CD4-positive, alpha-beta T cell treated with Interleukin-15 for 4 hours (primary cell): ENCODE measurements at regions not wholly inside any gene's neighbourhood (a gene's known extent, or its start where the extent isn't known, plus 50 kb on each side); places are given as distances from the start of the nearest gene placed in this dataset.
"Not testable (repeated sequence)": the region's sequence is repeated elsewhere in the genome, so short reads cannot be mapped to it uniquely, and the experiment has no call there.

Experiments
- DNase-seq: peaks from one replicate; pipeline ENCODE4 v3.0.0-alpha.2; 2020; ENCODE audit warnings: low spot score

GRCh38 chr22:47351836-47352579, 589.6 kb downstream of the TBC1D22A start:
- DNase-seq = no peak

- not testable (repeated sequence) for DNase-seq
Observed at GRCh38 chr22:47346287-47346686, 583.8 kb downstream of the TBC1D22A start.

GRCh38 chr22:47345025-47345424, 582.6 kb downstream of the TBC1D22A start:
- DNase-seq = no peak

- DNase-seq = no peak
Observed at GRCh38 chr22:47344414-47344813, 582.0 kb downstream of the TBC1D22A start.

- no peak for DNase-seq
Observed at GRCh38 chr22:47343611-47344010, 581.2 kb downstream of the TBC1D22A start.

GRCh38 chr22:47342446-47342845, 580.0 kb downstream of the TBC1D22A start:
- no peak for DNase-seq

- no peak for DNase-seq
Observed at GRCh38 chr22:47341464-47341863, 579.0 kb downstream of the TBC1D22A start.

- DNase-seq = no peak
Observed at GRCh38 chr22:47340851-47341436, 578.5 kb downstream of the TBC1D22A start.

GRCh38 chr22:47337161-47337621, 574.7 kb downstream of the TBC1D22A start:
- DNase-seq = no peak

GRCh38 chr22:47335958-47336357, 573.5 kb downstream of the TBC1D22A start:
- no peak for DNase-seq

GRCh38 chr22:47335460-47335859, 573.0 kb downstream of the TBC1D22A start:
- no peak for DNase-seq

- DNase-seq = no peak
Observed at GRCh38 chr22:47334601-47335000, 572.2 kb downstream of the TBC1D22A start.

- no peak for DNase-seq
Observed at GRCh38 chr22:47333625-47334024, 571.2 kb downstream of the TBC1D22A start.

GRCh38 chr22:47332246-47332980, 570.0 kb downstream of the TBC1D22A start:
- no peak for DNase-seq

- no peak for DNase-seq
Observed at GRCh38 chr22:47331750-47332149, 569.3 kb downstream of the TBC1D22A start.

- DNase-seq = no peak
Observed at GRCh38 chr22:47329727-47330650, 567.5 kb downstream of the TBC1D22A start.

GRCh38 chr22:47328550-47329243, 566.2 kb downstream of the TBC1D22A start:
- no peak for DNase-seq

- DNase-seq = no peak
Observed at GRCh38 chr22:47327241-47327640, 564.8 kb downstream of the TBC1D22A start.

GRCh38 chr22:47325249-47325648, 562.8 kb downstream of the TBC1D22A start:
- DNase-seq = no peak

GRCh38 chr22:47324435-47324990, 562.1 kb downstream of the TBC1D22A start:
- DNase-seq = no peak

GRCh38 chr22:47323518-47323917, 561.1 kb downstream of the TBC1D22A start:
- no peak for DNase-seq
